OCI-LY1 (cell line): ENCODE measurements at regions not wholly inside any gene's neighbourhood (a gene's known extent, or its start where the extent isn't known, plus 50 kb on each side); places are given as distances from the start of the nearest gene placed in this dataset.

ENCODE experiments used
- CTCF ChIP-seq: fragments of 200-600 bp; sonication (generic), shearing (Covaris generic); IDR thresholded peaks from 2 replicates; pipeline ENCODE4 v1.5.1; 2017; ENCODE audit warnings: mild to moderate bottlenecking, antibody characterized with exemption, low read length, moderate library complexity, mixed read lengths
- EZH2 ChIP-seq: fragments of 200-600 bp; sonication (generic), shearing (Covaris generic); IDR thresholded peaks from 2 replicates; pipeline ENCODE4 v1.8.0; 2017; ENCODE audit warnings: borderline replicate concordance, mixed run types, mild to moderate bottlenecking, antibody characterized with exemption, low read length, moderate library complexity, mixed read lengths

GRCh38 chr19:28836421-28836820 lies 376.5 kb downstream of the UQCRFS1 start:
- TF ChIP-seq CTCF = no peak
- no peak for TF ChIP-seq EZH2
